NOMO-1 (cell line): ENCODE measurements at regions not wholly inside any gene's neighbourhood (a gene's known extent, or its start where the extent isn't known, plus 50 kb on each side); places are given as distances from the start of the nearest gene placed in this dataset.

ENCODE experiments used
- DNase-seq, 2 experiments: peaks; one replicate each; lab custom pipeline; 2025; ENCODE audit not compliant: unreplicated experiment in 2 of 2; lab: John Stamatoyannopoulos, UW

- no peak for DNase-seq
These were observed 170.7 kb downstream of the CTTN start for GRCh38 chr11:70568814-70569617.

GRCh38 chr11:70569618-70569890, 171.2 kb downstream of the CTTN start:
- DNase-seq = no peak

DNA sequence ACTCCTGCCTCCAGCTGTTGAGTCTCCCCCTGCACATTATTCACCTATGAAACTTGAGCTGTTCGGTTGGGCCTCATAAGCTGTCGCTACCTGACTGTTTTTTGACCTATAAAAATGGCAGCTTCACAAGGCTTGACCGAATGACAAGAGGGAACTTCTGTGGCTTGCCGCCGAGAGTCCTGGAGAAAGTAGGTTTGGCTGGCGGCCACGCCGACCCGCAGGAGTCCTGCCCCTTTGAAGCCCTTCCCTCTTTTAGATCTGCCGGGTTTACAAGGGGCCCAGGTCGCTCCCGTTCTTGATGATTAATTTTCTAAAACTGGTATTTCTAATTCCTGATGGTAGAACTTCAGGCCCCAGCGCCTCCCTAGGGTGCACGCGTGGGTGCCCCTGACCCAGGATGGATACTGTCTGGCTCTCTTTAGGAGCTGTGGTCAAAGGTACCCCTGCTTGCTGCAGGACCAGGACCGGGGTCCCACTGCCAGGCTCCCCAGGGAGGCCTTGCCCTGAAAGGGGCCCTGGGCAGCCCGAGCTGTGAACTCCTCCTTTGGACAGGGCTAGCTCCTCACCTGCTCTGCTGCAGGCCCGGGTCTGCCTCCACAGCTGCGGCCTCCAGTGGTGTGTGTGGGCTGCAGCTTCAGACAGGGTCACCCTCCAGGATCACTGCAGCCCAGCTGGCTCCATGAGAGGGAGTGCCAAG, 171.8 kb downstream of the CTTN start:
- no peak for DNase-seq

- no peak for DNase-seq
These were observed 172.5 kb downstream of the CTTN start for GRCh38 chr11:70570693-70571395.

DNA sequence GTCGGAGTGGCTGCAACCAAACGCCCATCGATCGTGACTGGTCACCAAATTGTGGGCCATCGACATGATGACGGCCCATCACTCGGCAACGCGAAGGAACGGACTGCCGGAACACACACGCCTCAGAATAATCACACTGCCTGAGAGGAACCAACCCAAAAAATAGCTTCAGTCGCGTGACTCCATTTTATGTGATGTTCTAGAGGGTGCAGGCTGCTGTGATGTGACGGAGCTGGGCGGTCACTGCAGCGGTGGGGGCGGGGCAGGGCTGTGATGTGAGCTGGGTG, 174.6 kb downstream of the CTTN start:
- no peak for DNase-seq

- DNase-seq = no peak
These were observed 175.4 kb downstream of the CTTN start for GRCh38 chr11:70573701-70574151.

GRCh38 chr11:70574725-70575347, 176.5 kb downstream of the CTTN start:
- no peak for DNase-seq

DNA sequence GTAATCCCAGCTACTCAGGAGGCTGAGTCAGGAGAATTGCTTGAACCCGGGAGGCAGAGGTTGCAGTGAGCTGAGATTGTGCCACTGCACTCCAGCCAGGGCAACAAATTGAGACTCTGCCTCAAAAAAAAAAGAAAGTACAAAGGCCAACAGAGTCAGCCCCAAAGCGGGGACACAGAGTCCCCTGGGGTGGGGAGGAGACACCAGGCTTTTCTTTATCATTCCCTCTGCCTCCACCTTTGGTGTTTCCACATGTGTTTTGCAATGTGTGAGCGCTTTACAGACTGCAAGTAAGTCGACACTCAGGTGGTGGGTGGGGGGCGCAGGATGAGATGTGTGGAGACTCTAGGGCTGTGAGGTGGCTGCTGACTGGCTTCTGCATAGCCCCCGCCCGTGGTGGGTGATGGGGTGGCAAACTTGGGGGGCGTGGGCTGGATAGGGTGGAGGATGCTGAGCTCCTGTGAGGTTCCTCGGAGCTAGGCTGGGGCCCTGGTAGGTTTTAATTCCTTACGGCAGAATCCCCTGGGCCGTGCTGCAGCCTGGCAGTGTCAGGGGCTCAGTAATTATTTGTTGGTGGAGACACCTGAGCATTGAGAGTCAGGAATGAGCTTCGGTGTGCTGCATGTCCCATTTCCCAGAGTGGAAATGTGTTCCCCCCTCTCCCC, 177.2 kb downstream of the CTTN start:
- no peak for DNase-seq

- DNase-seq = no peak
These were observed 178.9 kb downstream of the CTTN start for GRCh38 chr11:70577258-70577603.

- no peak for DNase-seq
These were observed 179.6 kb downstream of the CTTN start for GRCh38 chr11:70577948-70578347.

GRCh38 chr11:70578371-70578770, 180.0 kb downstream of the CTTN start:
- DNase-seq = no peak

GRCh38 chr11:70578831-70579230, 180.5 kb downstream of the CTTN start:
- no peak for DNase-seq

- DNase-seq = no peak
These were observed 181.1 kb downstream of the CTTN start for GRCh38 chr11:70579316-70579955.

- DNase-seq = peak in 1 of 2 experiments; percentile 5
These were observed 181.9 kb downstream of the CTTN start for GRCh38 chr11:70580036-70580805.

- no peak for DNase-seq
These were observed 183.9 kb downstream of the CTTN start for GRCh38 chr11:70581991-70582885.

GRCh38 chr11:70582886-70583641, 184.7 kb downstream of the CTTN start:
- no peak for DNase-seq

DNA sequence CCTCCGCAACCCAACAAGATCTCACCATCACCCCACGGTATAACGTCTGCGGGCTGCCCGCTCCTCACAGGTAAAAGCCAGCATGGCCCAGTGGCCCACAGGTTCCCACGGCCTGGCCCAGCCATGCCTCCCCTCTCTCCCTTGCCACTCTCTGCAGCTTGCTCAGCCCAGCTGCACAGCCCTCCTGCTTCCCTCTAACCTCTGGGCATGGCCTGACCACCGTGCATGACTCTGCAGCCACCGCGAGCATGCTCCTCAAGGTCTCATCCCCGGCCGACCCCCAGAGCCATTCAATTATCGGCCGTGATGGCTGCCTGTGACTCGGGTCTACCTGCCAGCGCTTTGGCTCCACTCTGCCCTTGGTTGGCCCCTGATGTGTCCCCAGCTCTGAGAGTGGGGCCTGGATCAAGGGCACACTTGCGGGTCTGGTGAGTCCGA, 185.5 kb downstream of the CTTN start:
- no peak for DNase-seq
